ENCODE measurements at regions not wholly inside any gene's neighbourhood (a gene's known extent, or its start where the extent isn't known, plus 50 kb on each side); places are given as distances from the start of the nearest gene placed in this dataset.

- DNase-seq (ENCODE audit: extremely low read depth in 1 of 11, low read depth in 9 of 11, low spot score in 4 of 11): peak in 2 of 11 donors; percentile 9 to 15
Measured at GRCh38 chr13:33577007-33577406, 240.9 kb upstream of the RFC3 start.

DNA sequence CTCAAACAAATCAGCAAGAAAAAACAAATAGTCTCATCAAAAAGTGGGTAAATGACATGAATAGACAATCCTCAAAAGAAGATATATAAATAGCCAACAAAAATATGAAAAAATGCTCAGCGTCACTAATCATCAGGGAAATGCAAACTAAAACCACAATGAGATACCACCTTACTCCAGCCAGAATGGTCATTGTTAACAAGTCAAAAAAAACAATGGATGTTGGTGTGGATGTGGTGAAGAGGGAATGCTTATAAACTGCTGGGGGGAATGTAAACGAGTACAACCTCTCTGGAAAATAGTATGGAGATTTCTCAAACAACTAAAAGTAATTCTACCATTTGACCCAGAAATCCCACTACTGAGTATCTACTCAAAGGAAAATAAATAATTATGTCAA, 239.2 kb upstream of the RFC3 start:
- DNase-seq (ENCODE audit: extremely low read depth in 1 of 11, low read depth in 9 of 11, low spot score in 4 of 11): no peak

- no peak for DNase-seq (ENCODE audit: extremely low read depth in 1 of 11, low read depth in 9 of 11, low spot score in 4 of 11)
Measured at GRCh38 chr13:33582121-33582520, 235.8 kb upstream of the RFC3 start.

DNA sequence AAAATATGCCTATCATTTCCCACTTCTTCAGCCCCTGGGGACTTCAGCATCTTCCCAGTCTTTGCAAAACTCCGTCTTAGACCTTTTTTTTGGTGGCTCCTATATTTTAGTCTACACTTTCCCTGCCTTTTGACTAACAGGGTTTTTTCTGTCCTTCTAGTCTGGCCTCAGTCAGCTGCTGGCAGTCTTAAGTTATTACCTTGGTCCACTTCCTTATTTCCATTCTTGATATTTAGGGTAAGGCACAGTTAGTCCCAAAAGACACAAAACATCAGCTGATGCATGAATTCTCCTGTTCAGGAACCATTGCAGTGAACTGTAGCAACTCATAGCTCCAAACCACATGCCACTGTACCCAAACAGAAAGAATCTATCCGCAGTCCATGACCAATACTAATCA, 234.6 kb upstream of the RFC3 start:
- no peak for DNase-seq (ENCODE audit: extremely low read depth in 1 of 11, low read depth in 9 of 11, low spot score in 4 of 11)

GRCh38 chr13:33590936-33591335, 227.0 kb upstream of the RFC3 start:
- no peak for DNase-seq (ENCODE audit: extremely low read depth in 1 of 11, low read depth in 9 of 11, low spot score in 4 of 11)

GRCh38 chr13:33606692-33607091, 211.3 kb upstream of the RFC3 start:
- no peak for DNase-seq (ENCODE audit: extremely low read depth in 1 of 11, low read depth in 9 of 11, low spot score in 4 of 11)

DNA sequence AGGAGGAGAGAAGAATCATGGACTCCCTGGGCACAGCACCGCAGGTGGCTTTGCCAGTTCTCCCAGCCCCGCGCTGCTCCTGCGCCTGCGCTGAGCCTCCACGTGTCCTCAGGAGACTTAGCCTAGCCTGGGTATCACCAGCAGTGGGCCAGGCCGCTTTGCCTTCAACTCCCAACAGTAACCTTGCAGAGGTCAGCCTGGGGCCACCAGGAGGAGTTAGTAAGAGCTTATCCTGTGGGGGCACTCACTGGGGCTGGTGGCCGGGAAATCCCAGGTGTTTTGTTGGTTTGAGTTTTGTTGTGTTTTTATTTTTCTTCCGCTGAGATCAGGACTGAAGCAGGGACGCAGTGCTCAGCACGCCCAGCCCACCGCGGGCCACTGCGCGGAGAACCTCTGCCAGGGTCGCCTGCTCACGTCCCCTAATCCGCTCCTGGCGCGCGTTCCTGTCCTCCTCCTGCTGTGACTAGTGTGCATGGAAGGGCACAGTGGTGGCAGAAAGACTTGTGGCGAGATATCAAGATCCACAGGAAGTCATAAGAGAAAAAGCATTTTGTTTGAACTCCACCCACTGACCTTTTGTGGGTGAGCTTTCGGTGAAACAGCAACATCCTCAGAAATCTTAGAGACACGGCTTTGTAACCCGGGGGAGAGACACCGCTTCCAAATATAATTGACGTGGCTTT, 207.4 kb upstream of the RFC3 start:
- DNase-seq (ENCODE audit: extremely low read depth in 1 of 11, low read depth in 9 of 11, low spot score in 4 of 11): peak in 1 of 11 donors; percentile 11

DNA sequence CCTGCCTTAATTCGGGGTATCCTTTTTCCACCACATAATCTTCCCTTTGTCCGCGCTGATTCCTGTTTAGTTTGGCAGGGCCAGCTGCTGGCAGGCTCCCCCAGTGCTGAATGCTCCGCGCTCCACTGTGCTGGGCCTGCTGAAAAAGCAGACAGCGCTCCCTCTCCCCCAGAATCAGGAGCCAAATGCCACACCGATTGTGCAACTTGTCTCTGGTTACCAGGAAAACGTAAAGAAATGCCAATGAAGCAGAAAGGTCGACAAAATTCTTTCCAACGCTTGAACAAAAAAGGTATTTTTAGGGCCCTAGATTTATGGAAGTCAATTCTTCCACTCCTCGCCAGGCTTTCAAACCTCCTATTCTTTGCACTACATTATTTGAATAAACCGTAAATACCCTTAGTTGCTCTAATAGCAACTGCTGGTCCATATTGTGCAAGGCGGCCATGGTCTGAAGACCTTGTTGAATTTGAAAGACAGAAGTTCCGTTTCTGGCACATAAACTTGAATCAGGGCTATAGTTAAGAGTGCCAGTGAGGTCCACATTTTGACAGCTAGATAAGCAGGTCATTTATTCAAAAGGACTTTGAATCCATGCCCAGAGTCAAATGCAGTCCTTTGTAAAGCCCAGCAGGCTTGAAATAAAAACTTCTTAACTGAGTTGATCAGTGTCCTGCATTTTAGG, 206.7 kb upstream of the RFC3 start:
- DNase-seq (ENCODE audit: extremely low read depth in 1 of 11, low read depth in 9 of 11, low spot score in 4 of 11): peak in 8 of 11 donors; percentile 31 to 71 (median 51)

GRCh38 chr13:33612641-33613638, 205.0 kb upstream of the RFC3 start:
- DNase-seq (ENCODE audit: extremely low read depth in 1 of 11, low read depth in 9 of 11, low spot score in 4 of 11): no peak

DNA sequence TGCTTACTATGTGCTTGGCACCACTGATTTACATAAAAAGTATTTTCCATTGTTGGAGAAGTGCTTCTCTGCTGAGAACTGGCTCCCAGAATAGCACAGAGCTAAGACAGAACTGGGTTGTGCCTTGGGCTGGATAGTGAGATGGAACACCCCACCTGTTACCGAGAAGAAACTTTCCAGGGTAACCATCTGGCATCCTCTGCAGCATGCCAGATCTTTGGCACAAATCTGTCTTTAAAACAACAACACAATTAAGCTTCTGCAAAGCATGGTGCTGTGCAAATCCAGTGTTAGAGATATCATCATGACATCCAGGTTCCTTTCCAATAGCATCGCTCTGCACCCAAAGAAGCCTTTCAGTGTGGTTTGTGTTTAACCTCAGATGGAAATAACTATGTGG, 202.5 kb upstream of the RFC3 start:
- DNase-seq (ENCODE audit: extremely low read depth in 1 of 11, low read depth in 9 of 11, low spot score in 4 of 11): no peak

GRCh38 chr13:33616130-33616529, 201.8 kb upstream of the RFC3 start:
- no peak for DNase-seq (ENCODE audit: extremely low read depth in 1 of 11, low read depth in 9 of 11, low spot score in 4 of 11)

- no peak for DNase-seq (ENCODE audit: extremely low read depth in 1 of 11, low read depth in 9 of 11, low spot score in 4 of 11)
Measured at GRCh38 chr13:33617055-33617454, 200.9 kb upstream of the RFC3 start.

DNA sequence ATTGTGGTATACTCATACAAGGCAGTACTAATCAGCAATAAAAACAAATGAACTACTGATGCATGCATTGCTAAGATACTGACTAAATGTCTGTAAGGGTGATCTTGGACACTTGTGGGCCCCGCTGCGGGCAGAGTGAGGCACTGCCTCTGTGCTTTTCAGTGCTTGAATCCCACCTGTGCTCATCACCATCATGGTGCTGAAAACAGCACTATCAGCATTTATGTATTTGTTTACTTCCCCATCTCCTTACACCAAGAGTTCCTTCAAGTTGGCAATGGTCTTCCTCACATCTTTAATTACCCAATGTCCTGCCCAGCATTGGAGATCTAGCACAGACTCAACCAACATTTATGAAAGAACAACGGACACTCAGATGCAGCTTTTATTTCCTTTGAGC, 193.7 kb upstream of the RFC3 start:
- no peak for DNase-seq (ENCODE audit: extremely low read depth in 1 of 11, low read depth in 9 of 11, low spot score in 4 of 11)

GRCh38 chr13:33624740-33625139, 193.2 kb upstream of the RFC3 start:
- DNase-seq (ENCODE audit: extremely low read depth in 1 of 11, low read depth in 9 of 11, low spot score in 4 of 11): no peak

DNA sequence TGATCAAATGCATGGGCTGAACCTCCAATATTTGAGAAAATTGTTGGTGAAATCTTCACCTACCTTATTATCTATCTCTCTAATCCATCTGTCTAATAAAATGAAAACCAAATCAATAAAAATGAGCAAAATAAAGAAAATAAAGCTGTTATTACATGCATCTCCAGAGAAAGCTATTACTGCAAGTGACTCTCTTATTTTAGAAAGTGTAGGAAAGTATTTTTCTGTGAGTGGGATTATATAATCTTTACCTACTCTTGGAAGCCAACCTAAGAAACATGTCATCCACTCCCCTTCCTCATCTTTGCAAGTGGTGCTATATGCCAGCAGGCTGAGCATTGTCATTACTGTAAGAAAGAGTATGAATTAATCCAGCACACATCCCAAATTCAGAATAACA, 191.5 kb upstream of the RFC3 start:
- no peak for DNase-seq (ENCODE audit: extremely low read depth in 1 of 11, low read depth in 9 of 11, low spot score in 4 of 11)

DNA sequence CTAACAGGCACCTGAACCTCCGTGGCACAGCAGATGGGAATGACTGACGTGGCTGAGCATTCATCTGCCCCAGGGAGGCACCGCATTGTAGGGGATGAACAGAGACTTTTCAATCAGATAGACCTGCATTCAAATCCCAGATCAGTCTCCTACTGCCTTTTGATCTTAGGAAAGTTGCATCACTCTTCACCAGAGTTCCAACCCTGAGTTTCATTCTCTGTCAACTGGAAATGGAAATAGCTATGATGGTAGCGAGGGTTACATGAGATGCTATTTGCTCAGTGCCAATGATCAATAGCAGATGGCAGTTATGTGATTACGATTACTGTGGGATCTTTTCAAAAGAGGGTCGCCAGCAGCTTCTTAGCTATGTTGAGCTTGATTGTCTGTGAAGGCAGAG, 189.3 kb upstream of the RFC3 start:
- DNase-seq (ENCODE audit: extremely low read depth in 1 of 11, low read depth in 9 of 11, low spot score in 4 of 11): no peak

- no peak for DNase-seq (ENCODE audit: extremely low read depth in 1 of 11, low read depth in 9 of 11, low spot score in 4 of 11)
Measured at GRCh38 chr13:33629605-33630360, 188.2 kb upstream of the RFC3 start.

GRCh38 chr13:33633701-33634545, 184.0 kb upstream of the RFC3 start:
- no peak for DNase-seq (ENCODE audit: extremely low read depth in 1 of 11, low read depth in 9 of 11, low spot score in 4 of 11)

All from renal cortex interstitium (tissue), 11 donors.